SIG-M5 treated with dmso at 0.1 percent for 504 hours (cell line): ENCODE measurements at regions not wholly inside any gene's neighbourhood (a gene's known extent, or its start where the extent isn't known, plus 50 kb on each side); places are given as distances from the start of the nearest gene placed in this dataset.

Experiments used
- DNase-seq: peaks from one replicate; lab custom pipeline; 2025; ENCODE audit not compliant: unreplicated experiment; lab: John Stamatoyannopoulos, UW

- no peak for DNase-seq
These were observed 106.7 kb upstream of the SLC28A3 start for GRCh38 chr9:84447305-84447704.

DNA sequence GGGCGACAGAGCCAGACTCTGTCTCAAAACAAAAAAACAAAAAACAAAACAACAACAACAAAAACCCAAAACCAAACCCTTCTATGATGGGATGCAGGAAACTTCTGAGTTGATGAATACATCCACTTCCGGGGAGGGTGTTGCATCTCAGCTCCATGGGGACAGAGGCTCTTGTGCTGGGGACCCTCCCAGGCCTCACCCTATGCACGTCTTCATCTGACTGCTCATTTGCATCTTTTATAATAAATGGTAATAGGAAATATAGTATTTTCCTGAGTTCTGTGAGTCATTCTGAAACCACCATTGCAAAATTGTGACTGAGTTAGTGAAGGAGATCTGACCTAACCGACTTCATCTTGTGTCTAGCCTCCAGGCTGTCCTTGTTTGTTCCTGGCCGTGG is 109.5 kb upstream of the SLC28A3 start:
- DNase-seq: no peak

GRCh38 chr9:84456527-84456926 is 116.0 kb upstream of the SLC28A3 start:
- no peak for DNase-seq

- DNase-seq: no peak
These were observed 120.1 kb upstream of the SLC28A3 start for GRCh38 chr9:84460695-84461094.

DNA sequence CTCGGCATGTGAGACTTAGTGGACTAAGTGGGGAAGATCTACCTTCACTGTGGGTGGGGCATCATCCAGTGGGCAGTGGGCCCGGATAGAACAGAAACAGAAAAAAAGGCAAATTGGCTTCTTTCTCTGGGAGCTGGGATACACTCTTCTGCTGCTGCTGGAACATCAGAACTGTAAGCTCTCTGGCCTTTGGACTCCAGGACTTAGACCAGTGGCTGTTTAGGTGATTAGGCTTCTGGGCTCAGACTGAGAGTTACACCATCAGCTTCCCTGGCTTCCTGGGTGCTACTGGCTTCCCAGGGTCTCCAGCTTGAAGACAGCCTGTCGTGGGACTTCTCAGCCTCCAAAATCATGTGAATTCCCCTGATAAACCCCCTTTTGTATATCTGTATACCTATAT is 122.7 kb upstream of the SLC28A3 start:
- DNase-seq: no peak

- no peak for DNase-seq
These were observed 126.2 kb upstream of the SLC28A3 start for GRCh38 chr9:84466580-84467285.

GRCh38 chr9:84471816-84472215 is 131.3 kb upstream of the SLC28A3 start:
- no peak for DNase-seq

GRCh38 chr9:84478996-84479395 is 138.4 kb upstream of the SLC28A3 start:
- no peak for DNase-seq

DNA sequence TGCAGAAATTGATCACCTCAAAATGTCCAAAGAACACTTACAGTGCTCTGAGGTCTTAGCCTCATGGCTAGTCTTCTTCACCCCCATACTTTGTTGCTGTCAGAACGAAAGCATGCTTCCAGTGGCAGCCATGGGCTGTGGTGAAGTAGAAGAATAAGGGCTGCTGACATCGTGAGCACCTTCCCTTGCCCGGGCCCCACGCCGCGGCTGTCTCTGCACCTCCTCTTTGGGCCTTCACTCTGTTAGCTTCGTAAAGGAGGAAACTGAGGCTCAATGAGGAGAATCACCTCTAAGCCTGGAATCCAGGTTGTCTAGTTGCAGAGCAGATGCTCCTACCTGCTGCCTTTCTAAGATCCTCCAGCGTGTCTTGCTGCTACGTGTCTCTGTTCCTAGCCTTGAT is 139.5 kb upstream of the SLC28A3 start:
- no peak for DNase-seq

- DNase-seq: no peak
These were observed 140.7 kb upstream of the SLC28A3 start for GRCh38 chr9:84481231-84481630.

- no peak for DNase-seq
These were observed 141.2 kb upstream of the SLC28A3 start for GRCh38 chr9:84481636-84482218.

DNA sequence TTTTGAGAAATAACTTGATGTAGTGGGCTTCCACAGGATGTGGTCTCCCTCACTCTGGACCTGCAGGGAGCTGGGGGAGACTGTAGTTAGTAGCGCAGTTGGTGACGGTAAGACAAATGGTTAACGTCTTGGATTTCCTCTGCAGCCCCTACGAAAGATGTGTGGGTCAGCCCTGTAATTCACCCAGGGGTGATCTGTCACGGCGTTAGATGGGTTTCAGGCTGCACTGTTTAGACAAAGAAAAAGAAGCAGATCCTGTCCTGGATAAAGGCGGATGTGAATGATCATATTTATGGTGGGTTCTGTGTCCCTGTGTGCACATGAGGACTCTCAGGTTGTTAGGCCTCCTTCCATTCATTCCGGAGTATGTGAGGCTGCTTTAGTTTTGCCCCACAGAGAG is 142.0 kb upstream of the SLC28A3 start:
- no peak for DNase-seq

GRCh38 chr9:84484172-84484571 is 143.6 kb upstream of the SLC28A3 start:
- no peak for DNase-seq

- no peak for DNase-seq
These were observed 145.0 kb upstream of the SLC28A3 start for GRCh38 chr9:84485539-84485938.

DNA sequence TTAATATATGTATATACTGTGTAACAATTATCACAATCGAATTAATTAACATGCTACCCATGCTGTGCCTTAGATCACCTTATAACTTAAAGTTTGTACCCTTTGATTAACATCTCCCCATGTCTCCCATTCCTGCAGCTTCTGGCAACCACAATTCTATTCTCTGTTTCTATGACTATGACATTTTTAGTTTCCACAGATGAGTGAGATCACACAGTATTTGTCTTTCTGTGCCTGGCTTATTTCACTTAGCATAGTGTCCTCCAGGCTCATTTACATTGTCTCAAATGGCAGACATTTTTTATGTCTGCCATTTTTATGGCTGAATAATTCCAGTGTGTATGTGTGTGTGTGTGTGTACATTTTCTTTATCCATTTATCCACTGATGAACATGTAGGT is 146.1 kb upstream of the SLC28A3 start:
- DNase-seq: no peak

- no peak for DNase-seq
These were observed 149.8 kb upstream of the SLC28A3 start for GRCh38 chr9:84490206-84490841.

GRCh38 chr9:84490842-84491325 is 150.3 kb upstream of the SLC28A3 start:
- DNase-seq: no peak

DNA sequence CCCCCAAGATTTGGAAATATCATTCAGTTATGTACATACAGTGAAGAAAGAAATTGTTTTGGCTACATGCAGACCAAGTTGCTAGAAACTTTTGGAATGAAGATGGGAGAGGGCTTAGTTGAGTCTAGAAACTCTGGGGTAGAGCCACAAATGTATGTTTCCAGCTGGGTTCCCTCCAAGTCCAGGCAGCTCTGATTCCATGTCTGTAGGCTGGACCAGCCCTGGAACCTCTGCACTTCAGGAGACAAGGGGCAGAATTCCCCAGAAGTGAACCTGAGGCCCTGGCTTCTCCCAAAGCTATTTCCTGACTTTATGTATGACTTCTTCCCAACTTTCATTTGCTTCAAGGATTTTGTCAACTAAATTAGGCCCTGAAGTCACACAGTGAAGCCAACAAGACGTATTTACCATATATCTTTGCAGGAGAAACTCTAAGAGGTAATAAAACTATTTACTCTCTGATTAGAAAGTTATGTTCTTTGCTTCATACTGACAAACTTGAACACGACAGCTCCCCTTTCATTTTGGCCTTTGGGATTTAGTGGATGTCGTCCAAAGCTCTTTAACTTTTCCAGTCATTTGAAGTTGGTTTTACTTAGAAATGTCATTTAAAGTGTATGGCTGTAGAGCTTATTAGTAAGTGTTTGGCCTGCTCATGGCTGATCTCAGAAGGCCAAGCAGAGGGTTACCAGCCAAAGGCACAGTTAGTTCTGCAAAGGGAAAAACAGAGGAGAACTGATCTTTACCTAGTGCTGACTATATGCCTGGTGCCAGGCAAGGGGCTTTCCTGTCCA is 152.0 kb upstream of the SLC28A3 start:
- DNase-seq: no peak

GRCh38 chr9:84493284-84493947 is 152.9 kb upstream of the SLC28A3 start:
- no peak for DNase-seq

GRCh38 chr9:84499969-84500582 is 159.5 kb upstream of the SLC28A3 start:
- no peak for DNase-seq

GRCh38 chr9:84500826-84501225 is 160.3 kb upstream of the SLC28A3 start:
- DNase-seq: no peak
